Heart left ventricle (tissue), 13 donors: ENCODE measurements at regions not wholly inside any gene's neighbourhood (a gene's known extent, or its start where the extent isn't known, plus 50 kb on each side); places are given as distances from the start of the nearest gene placed in this dataset.

Experiments used
- POLR2A ChIP-seq, 2 donors: fragments of 450-650 bp; IDR thresholded peaks; one replicate each; pipeline ENCODE4 v1.6.1; 2017; ENCODE audit warnings: antibody characterized with exemption in 2 of 2, mild to moderate bottlenecking in 2 of 2, moderate library complexity in 2 of 2
- TF ChIP-seq, protein P1 (sequence below), 12 donors: fragments of 200-600 bp; sonication (generic) in 4 of 12; IDR thresholded peaks; one replicate each; pipeline versions ENCODE4 v1.5.0 to v1.8.0; 2018 to 2022; ENCODE audit warnings: antibody characterized with exemption in 12 of 12, mild to moderate bottlenecking in 5 of 12
- donor health status: ischemic (EF 13 %, LVEDD 7.1; RV severe dilation, severe dysfunction).
- donor health status: DM: no; HTN: yes; CAD: no.
- donor health status: DM: no; HTN: no; CAD: no.
- donor health status: ischemic (EF 25% LVEDD 6.9; RV normal size, moderate dysfunction).
- donor health status: ischemic (EF 25% LVEDD 5.7; RV mildly dilated, moderate dysfunction).
- donor health status: ischemic (EF 35%, LVEDD 5.7; RV mildly dilated, moderate dysfunction).
- donor health status: nonischemic (EF 11% LVEDD 7.7; RV severe dilation, severe dysfunction).
- donor health status: DM: yes; HTN: yes; CAD: no.
- donor health status: PGD.
- donor health status: ischemic (EF 29% LVEDD 5.4; RV normal size, mild dysfunction).
- donor health status: nonischemic (EF 23%, LVEDD 6.1; RV moderate dilation, normal function).

DNA sequence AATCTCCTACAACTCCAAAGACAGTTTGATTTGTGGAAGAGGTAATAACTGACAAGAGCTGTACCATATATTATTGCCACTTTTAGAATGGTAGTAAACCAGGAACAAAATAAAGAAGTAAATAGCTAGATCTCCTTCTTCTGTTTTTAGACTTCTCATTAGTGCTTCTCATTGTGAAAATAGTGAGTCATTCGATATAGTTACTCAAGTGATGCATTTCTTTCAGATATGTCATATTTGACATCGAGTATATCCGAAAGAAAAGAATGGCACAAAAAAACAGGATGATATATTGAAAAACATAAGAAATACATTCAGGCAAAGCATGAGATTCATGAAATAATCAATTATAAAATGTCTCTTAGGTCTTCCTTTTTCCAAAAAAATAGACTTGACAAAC, 1346.1 kb downstream of the BRINP3 start:
- TF ChIP-seq, protein P1, sequence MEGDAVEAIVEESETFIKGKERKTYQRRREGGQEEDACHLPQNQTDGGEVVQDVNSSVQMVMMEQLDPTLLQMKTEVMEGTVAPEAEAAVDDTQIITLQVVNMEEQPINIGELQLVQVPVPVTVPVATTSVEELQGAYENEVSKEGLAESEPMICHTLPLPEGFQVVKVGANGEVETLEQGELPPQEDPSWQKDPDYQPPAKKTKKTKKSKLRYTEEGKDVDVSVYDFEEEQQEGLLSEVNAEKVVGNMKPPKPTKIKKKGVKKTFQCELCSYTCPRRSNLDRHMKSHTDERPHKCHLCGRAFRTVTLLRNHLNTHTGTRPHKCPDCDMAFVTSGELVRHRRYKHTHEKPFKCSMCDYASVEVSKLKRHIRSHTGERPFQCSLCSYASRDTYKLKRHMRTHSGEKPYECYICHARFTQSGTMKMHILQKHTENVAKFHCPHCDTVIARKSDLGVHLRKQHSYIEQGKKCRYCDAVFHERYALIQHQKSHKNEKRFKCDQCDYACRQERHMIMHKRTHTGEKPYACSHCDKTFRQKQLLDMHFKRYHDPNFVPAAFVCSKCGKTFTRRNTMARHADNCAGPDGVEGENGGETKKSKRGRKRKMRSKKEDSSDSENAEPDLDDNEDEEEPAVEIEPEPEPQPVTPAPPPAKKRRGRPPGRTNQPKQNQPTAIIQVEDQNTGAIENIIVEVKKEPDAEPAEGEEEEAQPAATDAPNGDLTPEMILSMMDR (IDR thresholded peaks at IDR 0.05), result no peak
- TF ChIP-seq POLR2A (IDR thresholded peaks at IDR 0.05), result no peak
